Breast epithelium (tissue), 4 donors: ENCODE measurements at regions not wholly inside any gene's neighbourhood (a gene's known extent, or its start where the extent isn't known, plus 50 kb on each side); places are given as distances from the start of the nearest gene placed in this dataset.

Experiments
- DNase-seq, 2 donors: peaks; one replicate each; pipeline ENCODE4 v3.0.0-alpha.2; 2019; ENCODE audit warnings: low spot score in 2 of 2
- H3K27ac ChIP-seq, 2 donors: fragments of 200-600 bp; sonication (generic) in 1 of 2; one replicate each; pipeline ENCODE4 v1.5.1; 2016 to 2019; ENCODE audit warnings: mild to moderate bottlenecking in 1 of 2
- H3K27me3 ChIP-seq, 2 donors: fragments of 200-600 bp; sonication (generic) in 1 of 2; one replicate each; pipeline versions ENCODE4 v1.5.1 to v1.6.0; 2017 to 2019; ENCODE audit warnings: control low read depth in 1 of 2, mild to moderate bottlenecking in 1 of 2
- H3K36me3 ChIP-seq: fragments of 200-600 bp; one replicate; pipeline ENCODE4 v1.5.1; 2019
- H3K4me1 ChIP-seq, 2 donors: fragments of 200-600 bp; sonication (generic); one replicate each; pipeline ENCODE4 v1.5.1; 2016 to 2019; ENCODE audit warnings: control low read depth in 1 of 2
- H3K4me3 ChIP-seq, 3 donors: fragments of 200-600 bp; sonication (generic); 1 replicate in 2 of 3; 2 replicates in 1 of 3; pipeline ENCODE4 v1.5.1; 2016 to 2019; ENCODE audit warnings: mild to moderate bottlenecking in 3 of 3, moderate library complexity in 2 of 3
- H3K9me3 ChIP-seq, 2 donors: fragments of 200-600 bp; sonication (generic) in 1 of 2; one replicate each; pipeline ENCODE4 v1.5.1; 2016 to 2019; ENCODE audit warnings: control low read depth in 1 of 2
- POLR2A ChIP-seq: fragments of 450-650 bp; IDR thresholded peaks from one replicate; pipeline ENCODE4 v1.6.1; 2016; ENCODE audit warnings: antibody characterized with exemption, mild to moderate bottlenecking, moderate library complexity
- POLR2AphosphoS5 ChIP-seq, 3 donors: sonication (generic); formaldehyde crosslinking; IDR thresholded peaks; one replicate each; pipeline ENCODE4 v1.6.1; 2017; ENCODE audit warnings: antibody characterized with exemption in 3 of 3
- intact Hi-C: fragments of 100-400 bp; cut with DNase I; formaldehyde crosslinking; loops from one replicate; pipeline ENCODE4 v1.15.1; 2023; ENCODE audit warnings: low total_unique reads
- TF ChIP-seq, protein P1 (sequence below), 3 donors: fragments of 450-650 bp; IDR thresholded peaks; one replicate each; pipeline ENCODE4 v1.5.1; 2016 to 2017; ENCODE audit warnings: antibody characterized with exemption in 3 of 3, mild to moderate bottlenecking in 3 of 3, moderate library complexity in 3 of 3

- no peak overlapping the region for H3K4me3 ChIP-seq
- H3K27me3 ChIP-seq: no peaks in the 10 kb centered on the region
- H3K9me3 ChIP-seq: no peaks in the 10 kb centered on the region
- no peaks in the 10 kb centered on the region for H3K36me3 ChIP-seq
- H3K4me1 ChIP-seq: no peaks in the 10 kb centered on the region
- no peak for DNase-seq
- intact Hi-C loops: no loop called here
- peak overlapping the region; percentile 8 to 72 for H3K27ac ChIP-seq
- no peak for TF ChIP-seq POLR2AphosphoS5 (IDR thresholded peaks at IDR 0.05)
- TF ChIP-seq POLR2A: no peak
- TF ChIP-seq, protein P1, sequence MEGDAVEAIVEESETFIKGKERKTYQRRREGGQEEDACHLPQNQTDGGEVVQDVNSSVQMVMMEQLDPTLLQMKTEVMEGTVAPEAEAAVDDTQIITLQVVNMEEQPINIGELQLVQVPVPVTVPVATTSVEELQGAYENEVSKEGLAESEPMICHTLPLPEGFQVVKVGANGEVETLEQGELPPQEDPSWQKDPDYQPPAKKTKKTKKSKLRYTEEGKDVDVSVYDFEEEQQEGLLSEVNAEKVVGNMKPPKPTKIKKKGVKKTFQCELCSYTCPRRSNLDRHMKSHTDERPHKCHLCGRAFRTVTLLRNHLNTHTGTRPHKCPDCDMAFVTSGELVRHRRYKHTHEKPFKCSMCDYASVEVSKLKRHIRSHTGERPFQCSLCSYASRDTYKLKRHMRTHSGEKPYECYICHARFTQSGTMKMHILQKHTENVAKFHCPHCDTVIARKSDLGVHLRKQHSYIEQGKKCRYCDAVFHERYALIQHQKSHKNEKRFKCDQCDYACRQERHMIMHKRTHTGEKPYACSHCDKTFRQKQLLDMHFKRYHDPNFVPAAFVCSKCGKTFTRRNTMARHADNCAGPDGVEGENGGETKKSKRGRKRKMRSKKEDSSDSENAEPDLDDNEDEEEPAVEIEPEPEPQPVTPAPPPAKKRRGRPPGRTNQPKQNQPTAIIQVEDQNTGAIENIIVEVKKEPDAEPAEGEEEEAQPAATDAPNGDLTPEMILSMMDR (IDR thresholded peaks at IDR 0.05): no peak
Observed at GRCh38 chr11:70525466-70525865, 127.1 kb downstream of the CTTN start.

DNA sequence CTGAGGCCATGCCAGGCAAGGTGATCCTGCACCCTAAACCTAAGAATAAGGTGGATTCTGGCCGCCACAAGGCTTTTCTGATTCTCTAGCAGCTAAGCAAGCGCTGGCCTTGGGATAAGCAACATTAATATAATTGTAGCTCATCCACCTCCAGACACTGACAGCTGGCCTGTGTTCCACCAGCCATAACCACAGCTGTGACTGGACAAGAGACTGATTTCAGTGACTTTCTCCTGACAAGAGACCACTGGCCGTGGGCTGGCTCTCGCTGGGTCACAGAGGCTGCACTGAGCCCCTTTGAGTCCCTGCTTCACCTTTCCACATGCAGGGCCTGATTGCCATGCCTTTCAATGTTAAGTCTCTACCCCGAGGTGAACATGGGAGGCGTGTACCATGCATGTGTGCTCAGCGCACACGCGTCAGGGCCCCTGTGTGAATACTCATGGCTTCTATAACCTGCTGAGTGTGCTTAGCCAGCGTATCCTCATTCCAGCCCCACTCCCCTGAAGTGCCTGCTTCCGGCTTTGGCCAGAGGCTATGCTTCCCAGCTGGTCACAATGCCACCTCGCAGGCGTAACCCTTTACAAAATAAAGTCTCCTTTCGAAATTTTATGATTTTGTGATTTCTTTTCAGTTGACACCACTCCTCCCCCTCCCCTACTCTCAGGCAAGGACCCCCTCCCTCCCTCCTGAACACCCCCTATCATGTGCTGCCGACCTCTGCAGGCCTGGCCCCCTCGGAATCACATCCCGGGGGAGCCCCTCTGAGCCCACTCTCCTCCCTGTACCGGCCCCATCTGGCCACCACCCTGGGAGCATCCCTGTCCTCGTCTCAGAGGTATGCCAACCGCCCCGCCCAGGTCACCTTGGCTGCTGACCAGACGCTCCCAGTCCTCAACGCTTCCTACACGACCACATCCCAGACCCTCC lies 128.1 kb downstream of the CTTN start:
- Histone ChIP-seq H3K4me1 (no peaks in the 10 kb centered on the region), H3K9me3 (no peaks in the 10 kb centered on the region)
- DNase-seq: no peak

DNA sequence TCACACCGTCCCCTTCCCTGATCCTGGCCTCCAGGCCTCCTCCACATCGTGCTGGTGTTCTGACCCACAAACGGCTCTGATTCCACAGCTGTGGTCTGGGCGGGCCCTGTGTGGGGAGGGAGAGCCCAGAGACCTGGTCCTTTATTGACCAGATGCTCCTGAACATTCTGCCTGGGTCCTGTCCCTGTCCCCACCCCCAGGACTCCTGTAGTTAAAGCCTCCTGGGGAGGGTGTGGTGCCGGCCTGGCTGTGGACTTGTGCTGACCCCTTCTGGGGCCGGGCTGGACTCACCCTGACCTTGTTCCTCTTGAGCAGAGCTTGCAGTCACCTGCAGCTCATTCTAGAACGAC lies 128.7 kb downstream of the CTTN start:
- Histone ChIP-seq H3K4me3 (no peak overlapping the region), H3K27me3 (no peaks in the 10 kb centered on the region), H3K27ac (no peak overlapping the region), H3K36me3 (no peaks in the 10 kb centered on the region), H3K4me1 (no peaks in the 10 kb centered on the region), H3K9me3 (no peaks in the 10 kb centered on the region)
- TF ChIP-seq POLR2AphosphoS5 (IDR thresholded peaks at IDR 0.05): no peak
- TF ChIP-seq POLR2A: no peak
- TF ChIP-seq, protein P1 (IDR thresholded peaks at IDR 0.05): no peak
- intact Hi-C loops: no loop called here
- DNase-seq: no peak

More for the DNA sequence above, 128.1 kb downstream of the CTTN start:
- Histone ChIP-seq H3K36me3 (no peaks in the 10 kb centered on the region), H3K27ac (no peak overlapping the region), H3K4me3 (no peak overlapping the region), H3K27me3 (no peaks in the 10 kb centered on the region)
- intact Hi-C loops: no loop called here
- TF ChIP-seq, protein P1 (IDR thresholded peaks at IDR 0.05): no peak
- TF ChIP-seq POLR2A: no peak
- TF ChIP-seq POLR2AphosphoS5 (IDR thresholded peaks at IDR 0.05): no peak

- Histone ChIP-seq H3K36me3 (no peaks in the 10 kb centered on the region), H3K4me1 (no peaks in the 10 kb centered on the region), H3K27me3 (no peaks in the 10 kb centered on the region), H3K4me3 (no peak overlapping the region), H3K9me3 (no peaks in the 10 kb centered on the region), H3K27ac (no peak overlapping the region)
- TF ChIP-seq POLR2A (no peak), POLR2AphosphoS5 (IDR thresholded peaks at IDR 0.05) (no peak)
- TF ChIP-seq, protein P1 (IDR thresholded peaks at IDR 0.05): no peak
- no peak for DNase-seq
- intact Hi-C loops: no loop called here
Observed at GRCh38 chr11:70527429-70528045, 129.2 kb downstream of the CTTN start.
